Fibroblast of skin of right biceps (primary cell): ENCODE measurements at regions not wholly inside any gene's neighbourhood (a gene's known extent, or its start where the extent isn't known, plus 50 kb on each side); places are given as distances from the start of the nearest gene placed in this dataset.
"Not testable (repeated sequence)": the region's sequence is repeated elsewhere in the genome, so short reads cannot be mapped to it uniquely, and the experiment has no call there.

ENCODE experiments used
- DNase-seq: peaks from one replicate; pipeline ENCODE4 v3.0.0-alpha.2; 2013

DNA sequence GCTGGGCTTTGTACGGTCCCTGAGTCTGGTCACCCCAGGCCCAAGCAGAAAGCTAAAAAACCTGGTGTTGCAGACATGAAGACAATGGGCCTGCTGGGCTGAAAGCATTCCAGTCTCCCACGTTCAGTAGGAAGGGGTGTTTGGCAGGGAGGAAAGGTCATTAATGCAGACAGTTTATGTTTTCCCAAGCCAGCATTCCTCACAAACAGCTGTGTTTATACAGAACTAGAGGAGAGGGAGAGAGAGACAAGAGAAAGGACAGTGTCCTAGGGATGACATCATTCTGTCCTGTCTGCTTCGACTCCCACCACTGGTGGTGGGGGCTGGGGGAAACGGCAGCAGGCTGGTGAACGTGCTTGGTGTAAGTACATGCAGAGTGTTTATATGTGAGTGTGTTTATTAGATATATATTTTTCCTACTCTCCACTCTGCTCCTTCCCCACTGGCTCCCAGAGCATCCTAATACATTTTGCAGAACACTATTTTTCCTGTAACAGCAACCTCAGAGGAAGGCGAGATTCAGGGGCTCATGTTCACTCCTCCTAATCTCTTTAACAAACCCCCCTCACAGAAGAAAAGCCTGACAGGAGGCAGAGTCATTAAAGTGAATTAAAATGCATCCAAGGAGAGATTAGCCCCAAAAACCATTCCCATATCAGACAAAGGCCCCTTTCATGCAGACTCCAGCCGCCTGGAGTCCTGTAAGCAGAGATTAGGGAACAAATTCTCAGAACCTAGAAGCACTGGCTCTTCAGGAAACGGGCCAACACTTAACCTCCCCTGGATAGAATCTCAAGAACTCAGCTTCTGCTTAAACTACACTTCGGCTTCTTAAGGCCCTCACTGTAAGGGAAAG, 380.4 kb downstream of the TNS1 start:
- peak; percentile 43 for DNase-seq

DNA sequence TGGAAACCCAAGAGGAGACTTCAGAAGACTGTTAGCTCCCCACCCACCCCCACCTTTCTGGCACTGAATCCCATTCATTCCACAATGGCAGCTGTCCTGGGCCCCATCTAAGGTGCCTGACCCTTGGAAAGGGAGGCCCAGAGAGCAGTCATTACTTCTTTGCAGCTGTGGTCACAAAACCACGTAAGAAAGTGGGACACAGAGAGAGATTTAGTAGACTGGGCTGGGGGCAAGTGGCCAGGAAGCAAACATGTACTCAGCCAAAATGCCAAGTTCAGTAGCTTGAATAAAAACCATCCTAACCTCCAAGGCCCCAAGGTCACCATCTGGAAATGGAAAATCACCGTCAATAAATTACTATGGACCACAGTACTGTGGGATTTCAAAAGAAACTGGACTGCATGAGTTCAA, 381.4 kb downstream of the TNS1 start:
- DNase-seq, result no peak

DNA sequence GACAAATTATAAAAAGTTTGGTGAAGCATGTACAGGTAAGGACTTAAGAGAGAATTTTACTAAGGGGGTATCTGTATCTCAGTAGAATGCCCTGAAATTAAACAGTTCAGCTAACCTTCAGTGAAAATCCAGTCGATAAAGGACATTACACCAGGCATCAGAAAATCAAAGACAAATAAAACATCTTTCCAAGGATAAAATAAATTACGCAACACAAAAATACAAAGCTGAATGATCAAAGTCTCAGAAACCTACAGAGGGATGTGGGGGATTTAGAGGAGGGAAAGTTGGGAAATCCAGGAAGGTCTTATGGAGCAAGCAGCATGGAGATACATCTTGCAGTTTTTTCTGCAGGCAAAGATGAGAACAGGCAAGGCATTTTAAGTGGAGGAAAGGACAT, 384.1 kb downstream of the TNS1 start:
- DNase-seq, result no peak

DNA sequence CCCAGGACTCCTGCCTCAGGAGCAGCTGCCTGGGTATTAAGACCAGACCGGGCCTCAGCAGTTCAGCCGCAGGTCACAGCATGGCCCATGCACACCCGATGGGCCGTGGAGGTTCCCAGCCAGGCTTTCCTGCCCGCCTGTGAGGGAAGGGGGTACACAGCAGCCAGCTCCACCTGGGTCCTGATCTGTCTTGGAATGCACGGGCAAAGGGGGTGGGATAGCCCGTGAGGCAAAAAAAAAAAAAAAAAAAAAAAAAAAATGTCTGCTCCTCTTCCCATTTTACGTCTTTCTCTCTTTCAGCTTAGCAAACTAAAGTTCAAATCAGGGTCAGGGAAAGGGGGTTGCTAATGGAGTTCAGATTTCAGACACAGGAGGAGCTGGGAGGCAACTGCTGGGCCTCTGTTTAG, 385.2 kb downstream of the TNS1 start:
- DNase-seq, result peak; percentile 62

DNA sequence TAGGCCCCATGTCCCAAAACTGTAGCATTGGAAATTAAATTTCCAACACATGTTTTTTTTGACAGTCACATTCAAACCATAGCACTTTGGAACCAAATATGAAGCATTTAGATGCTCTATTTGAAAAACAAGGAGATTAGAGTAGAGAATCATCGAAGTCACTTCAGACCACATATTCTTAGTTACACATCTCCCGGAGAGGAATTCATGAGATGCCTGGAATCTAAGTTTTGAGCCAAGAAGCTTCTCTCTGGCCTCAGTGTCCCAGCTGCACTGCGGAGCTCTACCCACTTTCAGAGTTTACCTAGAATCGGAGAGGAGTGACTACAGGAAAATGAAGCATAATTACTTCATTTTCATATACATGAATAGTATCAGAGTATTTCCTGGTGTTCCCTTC, 385.9 kb downstream of the TNS1 start:
- DNase-seq, result peak; percentile 68

DNA sequence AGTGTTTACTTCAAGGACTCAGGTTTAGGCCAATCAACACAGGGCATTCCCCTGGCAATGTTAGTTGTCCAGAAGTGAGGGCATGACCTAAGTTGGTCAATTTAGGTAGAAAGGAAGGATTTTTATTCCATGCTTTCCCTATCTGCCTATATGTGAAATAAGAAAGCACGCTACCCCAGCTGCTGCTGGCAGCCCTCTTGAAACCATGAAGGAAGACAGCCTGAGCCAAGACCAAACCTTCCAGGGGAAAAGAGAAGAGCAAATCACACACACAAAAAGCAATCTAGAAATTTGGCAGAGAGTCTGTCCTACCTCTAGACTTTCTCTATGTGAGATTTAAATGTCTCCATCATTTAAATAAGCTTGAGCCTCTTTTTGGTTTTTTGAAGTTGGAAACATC, 387.6 kb downstream of the TNS1 start:
- DNase-seq, result no peak

DNA sequence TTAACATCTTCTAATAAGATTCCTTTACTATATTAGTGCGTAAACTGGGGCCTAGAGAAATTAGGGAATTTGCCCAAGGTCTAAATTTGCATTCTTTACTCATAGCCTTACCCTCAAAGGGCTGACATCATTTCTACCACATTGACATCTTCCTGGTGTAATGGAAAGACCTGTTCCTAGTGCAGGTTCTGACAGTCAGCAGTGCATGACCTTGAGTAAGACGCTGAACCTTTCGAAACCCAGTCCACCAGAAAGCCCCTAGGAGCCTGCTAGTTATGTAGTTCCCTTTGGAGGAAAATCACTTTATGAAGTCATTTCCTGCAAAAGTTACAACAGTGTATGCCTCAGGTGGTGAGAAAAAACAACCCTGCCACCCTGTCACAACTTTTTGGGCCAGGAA, 388.3 kb downstream of the TNS1 start:
- no peak for DNase-seq

DNA sequence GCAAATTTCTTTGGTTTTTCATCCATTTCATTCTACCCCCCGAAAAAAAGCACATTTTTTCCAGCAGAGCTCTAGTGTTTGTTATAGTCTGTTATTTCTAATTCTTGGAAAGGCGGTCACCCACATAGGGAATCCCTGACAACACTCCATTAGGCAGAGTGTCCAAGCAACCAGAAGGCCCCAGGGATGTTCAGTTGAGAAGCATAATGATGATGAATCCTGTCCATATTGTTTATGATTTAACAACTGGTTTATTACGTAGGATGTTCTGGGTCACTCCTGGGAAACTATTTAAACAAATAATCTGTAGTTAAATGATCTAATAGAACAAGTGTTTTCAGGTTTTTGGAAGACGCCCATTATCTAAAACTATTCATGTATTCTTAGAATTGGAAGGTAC, 388.7 kb downstream of the TNS1 start:
- no peak for DNase-seq

DNA sequence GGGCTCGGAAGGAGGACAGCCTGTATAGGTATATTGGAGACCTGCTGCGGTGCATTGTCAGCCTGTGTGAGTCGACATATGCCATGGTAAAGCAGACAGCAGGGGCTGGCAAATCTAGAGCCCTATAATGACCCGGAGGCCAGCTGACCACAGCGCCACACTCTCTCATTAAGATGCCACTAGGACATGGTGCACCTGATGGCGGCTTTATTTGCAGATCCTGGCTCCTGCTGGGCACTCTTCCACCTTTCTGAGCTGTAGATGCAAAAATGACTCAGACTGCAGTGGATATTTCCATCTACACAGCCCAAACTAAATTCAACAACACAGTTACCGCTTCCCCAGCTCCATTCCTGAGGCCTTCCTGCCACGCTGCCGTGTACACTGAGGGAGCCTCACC, 389.9 kb downstream of the TNS1 start:
- no peak for DNase-seq

DNA sequence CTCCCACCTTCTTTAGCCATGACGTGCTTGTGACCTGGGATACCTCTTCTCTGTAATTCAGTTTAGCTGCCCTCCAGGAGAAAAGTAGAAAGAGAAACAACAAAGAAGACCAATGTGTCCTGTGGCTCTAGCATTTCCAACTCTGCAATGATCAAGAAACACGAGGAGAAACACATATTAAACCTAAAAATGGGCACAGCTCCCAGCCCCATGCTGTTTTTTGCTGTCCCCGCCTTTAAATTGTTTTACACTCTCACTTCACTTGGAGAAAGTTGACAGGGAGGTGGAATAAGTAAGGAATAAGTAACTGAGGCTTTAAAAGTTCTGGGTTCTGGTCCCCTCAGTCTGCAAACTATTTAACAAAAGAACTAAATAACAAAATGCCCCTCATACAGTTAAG, 390.6 kb downstream of the TNS1 start:
- DNase-seq, result no peak

DNA sequence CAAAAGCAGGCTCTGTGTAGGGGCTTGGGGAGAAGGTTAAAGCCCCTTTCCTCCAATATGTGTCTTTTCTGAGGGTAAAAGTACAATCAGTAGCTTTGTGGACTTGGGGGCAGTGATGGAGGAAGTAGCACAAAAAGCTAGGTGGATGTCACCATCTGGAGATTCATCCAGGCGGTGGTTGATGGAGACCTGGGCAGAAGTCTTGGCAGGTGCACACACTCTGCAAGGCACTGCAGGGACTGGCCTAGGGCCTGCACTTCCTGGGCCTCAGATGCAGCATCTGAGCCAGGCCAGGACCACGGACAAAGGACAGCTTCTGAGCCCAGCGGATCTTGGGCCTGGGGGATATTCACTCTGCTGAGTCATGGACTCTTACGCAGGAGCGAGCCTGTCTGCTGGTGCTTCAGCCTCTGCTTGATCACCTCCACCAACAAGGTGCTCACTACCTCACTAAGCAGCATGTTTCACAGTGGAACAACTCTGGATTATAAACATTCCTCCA, 391.1 kb downstream of the TNS1 start:
- no peak for DNase-seq

DNA sequence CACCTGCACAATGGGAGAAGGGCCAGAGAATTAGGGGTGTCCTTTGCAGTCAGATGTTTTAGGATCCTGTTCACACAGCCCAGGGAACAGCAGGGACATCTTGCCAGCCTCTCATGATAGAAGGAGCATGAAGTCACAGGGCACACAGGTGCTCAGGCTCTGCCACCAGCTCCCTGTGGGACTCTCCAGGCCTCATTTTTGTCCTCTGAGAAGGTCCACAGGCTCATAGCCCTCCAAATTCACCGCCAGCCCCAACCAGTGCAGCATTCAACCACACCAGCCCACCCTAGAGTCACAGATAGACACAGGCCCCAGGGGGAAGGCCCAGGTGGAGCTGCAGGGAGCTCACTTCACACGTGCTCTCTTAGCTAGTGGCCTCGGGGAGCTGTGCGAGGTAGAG, 391.7 kb downstream of the TNS1 start:
- no peak for DNase-seq

DNA sequence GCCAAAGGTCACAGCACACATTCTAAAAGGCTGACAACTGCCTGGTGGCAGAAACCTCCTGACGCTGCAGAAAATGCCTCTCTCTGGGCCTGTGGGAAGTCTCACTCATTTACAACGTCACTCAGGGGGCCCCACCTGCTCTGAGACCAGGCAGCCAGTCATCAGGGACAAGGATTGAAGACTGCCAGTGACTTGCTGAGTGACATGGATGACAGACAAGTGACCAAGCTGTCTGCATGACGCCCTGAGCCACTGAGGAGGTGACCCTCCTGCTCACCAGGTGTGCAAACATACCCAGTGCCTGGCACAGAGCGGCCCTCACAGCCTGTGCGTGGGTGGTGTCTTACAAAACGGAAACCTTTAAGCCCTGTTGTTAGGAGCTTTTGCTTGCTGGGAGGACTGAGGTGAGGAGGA, 392.4 kb downstream of the TNS1 start:
- no peak for DNase-seq

DNA sequence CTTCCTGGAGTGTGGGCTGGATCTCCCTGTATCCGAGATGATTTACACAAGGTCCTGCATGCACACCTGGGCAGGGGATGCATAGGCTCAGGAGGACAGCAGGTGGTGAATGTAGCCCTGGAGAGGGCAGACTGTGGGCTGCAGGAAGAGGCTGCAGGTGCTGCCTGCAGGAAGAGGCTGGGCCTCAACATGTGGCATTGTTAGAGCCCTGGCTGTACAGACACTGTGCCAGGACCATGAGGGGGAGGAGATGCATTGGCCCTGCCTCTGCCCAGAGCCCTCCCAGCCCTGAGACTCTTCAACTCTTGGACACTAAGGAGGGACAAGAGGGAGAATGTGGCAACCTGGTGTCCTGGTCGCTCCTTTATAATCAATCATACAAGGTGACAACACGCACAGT, 392.8 kb downstream of the TNS1 start:
- no peak for DNase-seq

DNA sequence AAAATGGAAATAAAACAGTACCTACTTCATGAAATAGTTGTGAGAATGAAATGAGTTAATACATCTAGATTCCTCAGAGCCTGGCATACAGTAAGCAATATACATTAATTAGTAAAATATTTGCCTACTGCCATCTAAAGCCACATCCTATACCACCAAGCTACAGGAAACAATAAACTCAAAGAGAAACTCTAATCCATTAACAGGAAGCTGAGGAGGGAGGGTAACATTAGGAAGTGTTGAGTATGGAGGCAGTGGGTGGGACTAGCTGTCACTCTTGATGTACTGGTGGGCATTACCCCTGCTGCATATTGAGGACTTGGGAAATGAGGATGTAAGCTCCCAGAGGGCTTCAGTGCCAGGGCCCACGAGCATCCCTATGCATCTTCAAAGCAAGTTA, 396.5 kb downstream of the TNS1 start:
- DNase-seq, result no peak

DNA sequence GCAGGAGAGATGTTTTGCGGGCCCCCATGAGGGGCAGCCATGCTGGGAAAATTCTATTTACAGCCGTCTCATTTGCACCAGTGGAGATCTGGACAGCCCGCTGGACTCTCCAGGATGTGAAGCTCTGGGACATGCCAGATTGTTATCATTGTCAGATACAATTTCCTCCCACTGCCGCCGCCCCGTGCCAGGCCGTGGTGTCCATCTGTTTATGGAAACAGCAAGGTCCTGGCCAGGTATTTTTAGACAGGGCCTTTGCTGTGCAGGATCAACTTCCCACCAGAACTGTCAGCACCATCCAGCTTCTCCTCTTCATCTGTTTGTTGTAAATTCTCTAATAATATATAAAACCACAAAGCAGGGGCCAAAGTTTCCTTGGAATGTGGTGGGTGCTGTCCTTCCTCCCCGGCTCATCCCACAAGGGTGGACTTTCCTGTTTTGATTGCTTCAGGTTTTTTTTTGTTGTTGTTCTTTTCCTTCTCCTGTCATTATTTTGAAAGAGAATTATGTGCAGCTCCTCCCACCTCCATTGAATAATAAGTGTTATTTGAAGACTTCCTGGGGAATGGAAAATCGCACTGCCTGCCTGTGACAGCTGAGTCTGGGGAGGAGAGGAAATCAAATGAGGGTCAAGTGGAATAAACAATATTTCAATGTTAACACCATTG, 398.1 kb downstream of the TNS1 start:
- DNase-seq, result no peak

DNA sequence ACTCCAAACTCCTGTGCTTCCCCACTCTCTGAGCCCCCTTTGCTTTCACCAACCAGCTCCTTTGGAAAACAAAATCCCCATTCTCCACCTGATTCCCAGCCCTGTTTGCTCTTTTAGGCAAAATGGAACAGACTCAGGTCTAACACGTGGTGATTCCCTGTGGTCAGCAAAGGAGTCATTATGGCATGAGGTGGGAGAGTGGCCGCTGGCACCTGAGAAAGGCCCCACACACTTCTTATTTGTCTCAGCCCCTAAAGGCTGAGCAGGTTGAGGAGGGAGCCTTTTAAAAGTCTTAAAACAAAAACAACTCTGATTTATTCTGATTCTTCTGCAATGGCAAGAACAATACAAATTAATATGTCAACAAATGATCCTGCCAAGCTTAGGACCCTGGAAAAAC, 401.2 kb downstream of the TNS1 start:
- DNase-seq, result no peak

DNA sequence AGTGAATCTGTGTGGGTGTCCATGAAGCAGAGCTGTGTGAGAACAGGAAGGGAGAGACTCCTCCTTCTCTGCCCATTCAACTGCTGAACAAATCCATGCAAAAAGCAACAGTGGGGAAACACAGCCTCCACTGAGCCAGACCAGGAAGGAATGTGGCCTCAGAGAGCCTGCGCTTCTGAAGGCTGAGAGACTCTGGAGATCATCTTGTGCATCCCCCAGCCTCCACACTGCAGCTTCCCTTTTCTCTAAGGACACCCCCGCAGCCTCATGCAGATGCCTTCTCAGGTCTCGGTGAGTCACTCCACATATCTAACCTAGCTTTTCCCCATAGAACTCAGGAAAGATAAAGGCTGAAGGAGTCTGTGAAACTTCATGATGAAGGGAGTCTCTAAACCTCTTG, 402.9 kb downstream of the TNS1 start:
- peak; percentile 37 for DNase-seq

DNA sequence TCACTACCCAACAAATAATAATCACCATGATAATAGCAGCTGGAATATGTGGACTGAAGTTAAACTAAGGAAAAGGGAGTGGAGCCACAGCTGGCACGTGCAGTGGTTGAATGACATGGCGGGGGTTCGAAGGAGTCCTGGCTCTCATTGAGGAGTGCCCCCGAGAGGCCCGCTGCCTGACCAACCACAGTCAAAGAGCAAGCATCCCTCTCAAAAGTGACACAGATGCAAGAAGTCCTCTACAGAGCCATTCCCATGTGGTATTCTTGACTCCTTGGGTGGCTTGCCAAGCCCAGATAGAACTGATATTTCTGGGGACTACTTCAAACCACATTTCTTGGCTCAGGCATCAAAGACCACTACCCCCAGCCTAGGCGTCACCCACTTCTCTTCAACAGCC, 405.1 kb downstream of the TNS1 start:
- no peak for DNase-seq

DNA sequence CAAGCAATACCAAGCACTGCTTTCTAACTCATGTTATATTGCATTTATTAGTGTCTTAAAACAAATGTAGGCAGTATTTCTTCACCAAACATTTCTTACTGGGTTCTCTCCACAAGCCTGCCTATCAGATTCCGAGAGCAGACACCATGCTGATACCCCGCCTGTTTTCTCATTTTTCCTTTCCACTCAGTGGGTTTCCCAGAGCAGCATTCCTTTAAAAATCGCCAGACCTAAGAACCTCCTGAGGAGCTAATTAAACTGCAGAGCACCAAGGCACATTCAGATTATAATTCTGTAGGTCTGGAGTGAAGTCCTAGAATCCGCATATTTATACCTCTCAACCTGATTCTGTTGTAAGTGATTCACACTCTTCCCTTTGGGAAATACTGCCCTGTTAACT, 405.6 kb downstream of the TNS1 start:
- DNase-seq, result no peak

DNA sequence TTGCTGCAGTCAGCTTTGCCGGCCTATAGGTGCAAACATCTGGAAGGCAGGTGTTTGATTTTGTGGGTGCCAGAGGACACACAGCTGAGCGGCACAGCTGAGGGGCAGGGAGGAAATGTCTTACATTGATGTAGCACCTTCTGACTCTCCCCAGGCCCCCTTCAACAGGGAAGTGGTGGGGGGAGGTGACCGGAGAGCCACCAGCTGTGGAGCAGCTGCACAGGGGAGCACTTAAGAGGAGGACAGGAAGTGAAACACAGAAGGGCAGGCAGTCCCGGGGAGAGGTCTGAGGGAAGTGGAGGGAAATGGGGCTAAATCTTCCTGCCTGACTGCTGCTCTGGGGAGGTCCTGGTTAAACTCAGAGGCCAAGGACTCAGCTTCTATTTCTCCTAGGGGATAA, 409.1 kb downstream of the TNS1 start:
- no peak for DNase-seq

DNA sequence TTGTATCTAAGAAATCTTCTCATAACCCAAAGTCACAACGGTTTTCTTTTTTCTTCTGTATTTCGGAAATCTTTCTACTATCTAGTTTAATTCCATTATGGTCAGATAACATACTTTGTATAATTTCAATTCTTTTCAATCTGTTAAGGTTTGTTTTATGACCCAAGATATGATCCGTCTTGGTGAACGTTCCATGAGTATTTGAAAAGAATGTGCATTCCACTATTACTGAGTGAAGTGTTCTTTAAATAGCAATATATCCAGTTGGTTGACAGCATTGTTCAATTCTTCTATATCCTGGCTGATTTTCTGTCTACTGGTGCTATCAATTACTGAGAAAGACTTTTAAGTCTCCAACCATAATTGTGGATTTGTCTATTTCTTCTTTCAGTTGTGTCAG, 414.5 kb downstream of the TNS1 start:
- peak; percentile 5 for DNase-seq

DNA sequence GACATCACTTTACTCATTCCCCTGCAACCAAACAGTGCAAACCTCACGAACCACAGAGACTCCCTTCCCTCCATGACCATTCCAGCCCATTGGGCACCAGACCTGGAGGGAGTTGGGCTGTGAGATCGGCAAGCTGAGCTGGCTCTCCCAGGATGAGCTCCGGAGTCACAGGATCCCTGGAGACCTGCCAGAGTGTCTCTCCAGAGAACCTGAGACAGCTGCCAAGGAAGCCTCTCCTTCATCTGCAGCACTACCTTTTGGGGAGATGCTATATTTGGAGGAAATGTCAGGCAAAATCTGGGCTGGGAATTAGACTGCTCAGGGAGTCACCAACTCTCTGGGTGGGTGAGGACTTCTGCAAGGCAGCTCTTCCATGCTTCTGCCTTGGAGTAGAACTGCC, 417.4 kb downstream of the TNS1 start:
- DNase-seq, result no peak

DNA sequence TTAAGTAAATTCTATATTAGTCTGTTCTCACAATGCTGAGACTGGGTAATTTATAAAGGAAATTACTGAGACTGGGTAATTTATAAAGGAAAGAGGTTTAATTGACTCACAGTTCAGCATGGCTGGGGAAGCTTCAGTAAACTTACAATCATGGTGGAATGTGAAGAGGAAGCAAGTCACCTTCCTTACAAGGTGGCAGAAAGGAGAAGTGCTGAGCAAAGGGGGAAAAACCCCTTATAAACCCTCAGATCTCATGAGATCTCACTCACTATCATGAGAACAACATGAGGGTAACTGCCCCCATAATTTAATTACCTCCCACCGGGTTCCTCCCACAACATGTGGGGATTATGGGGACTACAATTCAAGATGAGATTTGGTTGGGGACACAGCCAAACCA, 422.4 kb downstream of the TNS1 start:
- DNase-seq, result not testable (repeated sequence)

DNA sequence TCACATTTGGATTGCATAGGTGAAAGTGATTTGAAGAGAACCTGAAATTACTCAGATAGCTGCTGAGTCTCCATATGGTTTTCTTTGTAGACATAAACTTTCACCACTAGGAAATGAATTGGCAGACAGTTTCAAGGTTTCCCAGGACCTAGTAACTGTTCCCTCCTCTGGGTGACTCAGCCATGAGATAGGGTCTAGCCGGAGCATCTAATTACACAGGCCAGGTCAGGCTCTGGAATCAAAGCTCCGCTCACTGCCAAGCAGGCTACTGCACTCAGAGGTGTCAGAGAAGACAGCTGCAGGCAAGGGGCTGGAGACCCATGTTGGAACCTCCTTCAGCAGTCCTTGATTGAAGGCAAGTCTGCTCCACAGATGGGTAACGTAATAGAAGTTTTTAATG, 429.2 kb downstream of the TNS1 start:
- DNase-seq, result peak; percentile 78
